ENCODE measurements at regions not wholly inside any gene's neighbourhood (a gene's known extent, or its start where the extent isn't known, plus 50 kb on each side); places are given as distances from the start of the nearest gene placed in this dataset.

DNA sequence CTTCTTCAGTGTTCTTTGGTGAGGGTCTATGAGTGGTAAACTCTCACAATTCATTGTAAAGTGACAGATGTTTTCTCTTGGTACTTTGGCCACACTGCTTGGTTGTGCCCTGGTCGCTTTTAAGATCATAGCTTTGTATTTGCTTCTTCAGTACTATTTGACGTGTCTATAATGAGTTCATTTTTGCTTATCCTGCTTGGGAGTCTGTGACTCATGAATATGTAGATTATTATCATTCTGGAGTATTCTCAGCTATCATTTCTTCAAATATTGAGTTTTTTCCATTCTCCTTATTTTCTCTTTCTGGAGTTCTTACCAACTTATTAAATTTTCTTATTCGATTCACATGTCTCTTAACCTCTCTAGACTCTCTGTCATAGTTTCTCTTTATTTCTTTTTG is 73.0 kb upstream of the HS6ST1 start:
- Mint-ChIP-seq H3K4me1 (no peaks in the 10 kb centered on the region), H3K4me3 (no peak overlapping the region), H3K9me3 (no peaks in the 10 kb centered on the region), H3K36me3 (no peaks in the 10 kb centered on the region), H3K27me3 (peaks cover 4% of the 10 kb centered on the region), H3K27ac (no peak overlapping the region)
- H3K36me3 ChIP-seq (ENCODE audit: control insufficient read depth, insufficient read depth, low read length), result no peaks in the 10 kb centered on the region
- ATAC-seq (ENCODE audit: low read depth in 2 of 2) (no peak), DNase-seq (no peak)
- H3K27ac ChIP-seq (ENCODE audit: insufficient read depth, low read length, poor library complexity, severe bottlenecking), result no peak overlapping the region
- no peaks in the 10 kb centered on the region for H3K9me3 ChIP-seq (ENCODE audit: control insufficient read depth in 2 of 2, low read length in 2 of 2)
- no peaks in the 10 kb centered on the region for H3K4me1 ChIP-seq (ENCODE audit: control insufficient read depth, insufficient read depth, low read length, poor library complexity, severe bottlenecking)
- no peaks in the 10 kb centered on the region for H3K27me3 ChIP-seq (ENCODE audit: control insufficient read depth, insufficient read depth, low read length)
- no peak overlapping the region for H3K4me3 ChIP-seq (ENCODE audit: low read depth, low read length)

DNA sequence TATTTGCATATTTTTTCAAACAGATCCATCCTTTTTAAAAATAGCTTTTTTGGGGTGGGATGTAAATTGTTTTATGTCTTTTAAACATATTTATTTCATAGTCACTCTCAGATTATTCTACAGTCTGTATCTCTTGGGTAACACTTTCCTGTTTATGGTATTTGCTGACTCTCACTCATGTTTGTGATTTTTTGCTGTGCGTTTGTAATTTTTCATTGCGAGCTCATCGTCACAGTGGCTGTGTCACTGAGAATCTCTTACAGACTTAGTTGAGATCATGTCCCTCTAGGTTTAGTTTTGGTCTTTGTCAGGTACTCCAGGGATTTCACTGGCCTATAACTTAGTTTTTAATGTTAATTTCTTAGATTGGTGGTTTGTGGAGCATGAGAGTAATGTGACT is 73.5 kb upstream of the HS6ST1 start:
- no peak overlapping the region for H3K27ac ChIP-seq (ENCODE audit: insufficient read depth, low read length, poor library complexity, severe bottlenecking)
- H3K36me3 ChIP-seq (ENCODE audit: control insufficient read depth, insufficient read depth, low read length), result no peaks in the 10 kb centered on the region
- no peak for ATAC-seq (ENCODE audit: low read depth in 2 of 2)
- Mint-ChIP-seq H3K4me1 (no peaks in the 10 kb centered on the region), H3K9me3 (no peaks in the 10 kb centered on the region), H3K4me3 (no peak overlapping the region), H3K27me3 (peaks cover 4% of the 10 kb centered on the region), H3K36me3 (no peaks in the 10 kb centered on the region), H3K27ac (no peak overlapping the region)
- no peaks in the 10 kb centered on the region for H3K9me3 ChIP-seq (ENCODE audit: control insufficient read depth in 2 of 2, low read length in 2 of 2)
- no peak overlapping the region for H3K4me3 ChIP-seq (ENCODE audit: low read depth, low read length)
- no peaks in the 10 kb centered on the region for H3K27me3 ChIP-seq (ENCODE audit: control insufficient read depth, insufficient read depth, low read length)
- no peak for DNase-seq
- H3K4me1 ChIP-seq (ENCODE audit: control insufficient read depth, insufficient read depth, low read length, poor library complexity, severe bottlenecking), result no peaks in the 10 kb centered on the region

- peaks cover 7% of the 10 kb centered on the region for H3K27me3 Mint-ChIP-seq
- no peaks in the 10 kb centered on the region for H3K27me3 ChIP-seq (ENCODE audit: control insufficient read depth, insufficient read depth, low read length)
- no peak overlapping the region for H3K27ac Mint-ChIP-seq
- no peaks in the 10 kb centered on the region for H3K36me3 ChIP-seq (ENCODE audit: control insufficient read depth, insufficient read depth, low read length)
- H3K4me3 ChIP-seq (ENCODE audit: low read depth, low read length), result no peak overlapping the region
- H3K36me3 Mint-ChIP-seq, result no peaks in the 10 kb centered on the region
- H3K9me3 Mint-ChIP-seq, result peaks cover 0 to 2% (median 0%) of the 10 kb centered on the region in 7 donors
- no peak for DNase-seq
- H3K9me3 ChIP-seq (ENCODE audit: control insufficient read depth in 2 of 2, low read length in 2 of 2), result no peaks in the 10 kb centered on the region
- H3K4me1 ChIP-seq (ENCODE audit: control insufficient read depth, insufficient read depth, low read length, poor library complexity, severe bottlenecking), result no peaks in the 10 kb centered on the region
- no peak for ATAC-seq (ENCODE audit: low read depth in 2 of 2)
- H3K4me1 Mint-ChIP-seq, result no peaks in the 10 kb centered on the region
- H3K27ac ChIP-seq (ENCODE audit: insufficient read depth, low read length, poor library complexity, severe bottlenecking), result no peak overlapping the region
- no peak overlapping the region for H3K4me3 Mint-ChIP-seq
Measured at GRCh38 chr2:128394007-128394730, 75.5 kb upstream of the HS6ST1 start.

DNA sequence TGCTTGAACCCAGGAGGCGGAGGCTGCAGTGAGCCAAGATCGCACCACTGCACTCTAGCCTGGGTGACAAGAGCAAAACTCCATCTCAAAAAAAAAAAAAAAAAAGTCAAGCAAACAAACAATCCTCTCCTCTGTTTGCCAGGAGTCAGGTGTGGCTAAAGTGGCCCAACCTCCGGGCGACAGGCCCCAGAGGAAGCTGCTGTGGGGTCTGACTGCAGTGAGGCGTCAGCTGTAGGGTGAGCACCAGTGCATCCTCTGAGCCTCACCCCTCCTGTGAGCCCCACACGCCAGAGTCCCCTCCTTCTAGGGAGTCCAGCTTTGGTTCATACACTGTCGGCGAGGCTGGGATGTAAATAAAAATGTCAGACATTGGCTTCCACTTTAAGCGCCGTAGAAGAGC is 76.5 kb upstream of the HS6ST1 start:
- Histone ChIP-seq H3K4me1 (ENCODE audit: control insufficient read depth, insufficient read depth, low read length, poor library complexity, severe bottlenecking) (no peaks in the 10 kb centered on the region), H3K27me3 (ENCODE audit: control insufficient read depth, insufficient read depth, low read length) (no peaks in the 10 kb centered on the region), H3K36me3 (ENCODE audit: control insufficient read depth, insufficient read depth, low read length) (no peaks in the 10 kb centered on the region), H3K27ac (ENCODE audit: insufficient read depth, low read length, poor library complexity, severe bottlenecking) (no peak overlapping the region), H3K4me3 (ENCODE audit: low read depth, low read length) (no peak overlapping the region), H3K9me3 (ENCODE audit: control insufficient read depth in 2 of 2, low read length in 2 of 2) (no peaks in the 10 kb centered on the region)
- H3K36me3 Mint-ChIP-seq, result no peaks in the 10 kb centered on the region
- DNase-seq (no peak), ATAC-seq (ENCODE audit: low read depth in 2 of 2) (no peak)
- no peak overlapping the region for H3K27ac Mint-ChIP-seq
- H3K4me3 Mint-ChIP-seq, result no peak overlapping the region
- peaks cover 0 to 2% (median 0%) of the 10 kb centered on the region in 7 donors for H3K9me3 Mint-ChIP-seq
- H3K4me1 Mint-ChIP-seq, result peaks cover 0 to 5% (median 0%) of the 10 kb centered on the region in 4 donors
- H3K27me3 Mint-ChIP-seq, result peaks cover 13% of the 10 kb centered on the region

GRCh38 chr2:128395640-128396499 is 77.2 kb upstream of the HS6ST1 start:
- Mint-ChIP-seq H3K36me3 (no peaks in the 10 kb centered on the region), H3K9me3 (peaks cover 0 to 2% (median 0%) of the 10 kb centered on the region in 7 donors), H3K4me3 (no peak overlapping the region), H3K27ac (no peak overlapping the region), H3K4me1 (peaks cover 0 to 5% (median 0%) of the 10 kb centered on the region in 4 donors), H3K27me3 (peaks cover 20% of the 10 kb centered on the region)
- no peak for ATAC-seq (ENCODE audit: low read depth in 2 of 2)
- Histone ChIP-seq H3K27me3 (ENCODE audit: control insufficient read depth, insufficient read depth, low read length) (no peaks in the 10 kb centered on the region), H3K27ac (ENCODE audit: insufficient read depth, low read length, poor library complexity, severe bottlenecking) (no peak overlapping the region), H3K36me3 (ENCODE audit: control insufficient read depth, insufficient read depth, low read length) (no peaks in the 10 kb centered on the region), H3K4me1 (ENCODE audit: control insufficient read depth, insufficient read depth, low read length, poor library complexity, severe bottlenecking) (no peaks in the 10 kb centered on the region), H3K4me3 (ENCODE audit: low read depth, low read length) (no peak overlapping the region), H3K9me3 (ENCODE audit: control insufficient read depth in 2 of 2, low read length in 2 of 2) (no peaks in the 10 kb centered on the region)
- no peak for DNase-seq

DNA sequence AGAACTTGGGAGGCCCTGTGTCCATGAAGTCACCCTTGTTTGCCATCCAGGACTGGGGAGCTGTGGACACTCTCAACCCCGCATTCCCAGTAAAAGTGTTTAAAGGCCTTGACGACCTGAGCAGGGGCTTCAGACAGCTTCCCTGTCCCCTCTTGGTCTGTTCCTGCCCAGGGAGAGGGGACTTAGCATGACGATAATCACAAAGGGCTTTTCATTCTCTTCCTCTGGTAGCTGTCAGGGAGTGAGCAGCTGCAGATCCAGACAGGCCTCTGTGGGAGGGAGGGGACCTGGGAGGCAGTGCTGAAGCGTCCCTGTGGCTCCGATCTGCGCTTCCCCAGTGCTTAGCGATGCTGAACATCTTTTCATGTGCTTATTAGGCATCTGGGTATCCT is 77.8 kb upstream of the HS6ST1 start:
- no peaks in the 10 kb centered on the region for H3K36me3 ChIP-seq (ENCODE audit: control insufficient read depth, insufficient read depth, low read length)
- no peak for ATAC-seq (ENCODE audit: low read depth in 2 of 2)
- no peaks in the 10 kb centered on the region for H3K4me1 ChIP-seq (ENCODE audit: control insufficient read depth, insufficient read depth, low read length, poor library complexity, severe bottlenecking)
- Mint-ChIP-seq H3K9me3 (peaks cover 0 to 2% (median 0%) of the 10 kb centered on the region in 7 donors), H3K4me3 (no peak overlapping the region), H3K4me1 (peaks cover 0 to 5% (median 0%) of the 10 kb centered on the region in 4 donors), H3K27ac (no peak overlapping the region), H3K36me3 (no peaks in the 10 kb centered on the region), H3K27me3 (peaks cover 21% of the 10 kb centered on the region)
- no peak overlapping the region for H3K27ac ChIP-seq (ENCODE audit: insufficient read depth, low read length, poor library complexity, severe bottlenecking)
- H3K9me3 ChIP-seq (ENCODE audit: control insufficient read depth in 2 of 2, low read length in 2 of 2), result no peaks in the 10 kb centered on the region
- H3K27me3 ChIP-seq (ENCODE audit: control insufficient read depth, insufficient read depth, low read length), result no peaks in the 10 kb centered on the region
- no peak for DNase-seq
- no peak overlapping the region for H3K4me3 ChIP-seq (ENCODE audit: low read depth, low read length)

DNA sequence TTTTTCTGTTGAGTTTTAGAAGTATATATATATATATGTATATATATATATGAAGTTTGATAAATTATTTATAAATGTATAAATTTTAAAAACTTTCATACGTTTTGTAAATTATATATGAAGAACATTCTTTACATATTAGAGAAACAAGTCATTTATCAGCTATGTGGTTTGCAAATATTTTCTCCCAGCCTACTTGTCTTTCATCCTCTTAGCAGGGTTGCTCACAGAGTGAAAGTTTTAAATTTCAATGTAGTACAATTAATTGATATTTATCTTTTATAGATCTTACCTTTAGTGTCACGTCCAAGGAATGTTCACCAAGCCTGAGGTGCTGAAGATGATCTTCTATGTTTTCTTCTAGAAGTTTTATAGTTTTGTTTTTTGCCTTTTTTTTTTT is 78.3 kb upstream of the HS6ST1 start:
- DNase-seq (no peak), ATAC-seq (ENCODE audit: low read depth in 2 of 2) (no peak)
- peaks cover 21% of the 10 kb centered on the region for H3K27me3 Mint-ChIP-seq
- H3K36me3 Mint-ChIP-seq, result no peaks in the 10 kb centered on the region
- no peaks in the 10 kb centered on the region for H3K36me3 ChIP-seq (ENCODE audit: control insufficient read depth, insufficient read depth, low read length)
- no peaks in the 10 kb centered on the region for H3K27me3 ChIP-seq (ENCODE audit: control insufficient read depth, insufficient read depth, low read length)
- no peaks in the 10 kb centered on the region for H3K4me1 ChIP-seq (ENCODE audit: control insufficient read depth, insufficient read depth, low read length, poor library complexity, severe bottlenecking)
- no peak overlapping the region for H3K27ac ChIP-seq (ENCODE audit: insufficient read depth, low read length, poor library complexity, severe bottlenecking)
- no peak overlapping the region for H3K4me3 ChIP-seq (ENCODE audit: low read depth, low read length)
- H3K4me1 Mint-ChIP-seq, result peaks cover 0 to 5% (median 0%) of the 10 kb centered on the region in 4 donors
- peaks cover 0 to 2% (median 0%) of the 10 kb centered on the region in 7 donors for H3K9me3 Mint-ChIP-seq
- no peak overlapping the region for H3K27ac Mint-ChIP-seq
- no peaks in the 10 kb centered on the region for H3K9me3 ChIP-seq (ENCODE audit: control insufficient read depth in 2 of 2, low read length in 2 of 2)
- no peak overlapping the region for H3K4me3 Mint-ChIP-seq

Measured in CD4-positive, CD25-positive, alpha-beta regulatory T cell (primary cell).